MM.1S (cell line): ENCODE measurements at regions not wholly inside any gene's neighbourhood (a gene's known extent, or its start where the extent isn't known, plus 50 kb on each side); places are given as distances from the start of the nearest gene placed in this dataset.

Experiments
- DNase-seq: peaks from one replicate; pipeline ENCODE4 v3.0.0-alpha.2; 2015
- H2AFZ ChIP-seq: fragments of 300-600 bp; sonication (generic); 2 replicates; pipeline ENCODE4 v1.6.0; 2016; ENCODE audit warnings: antibody characterized with exemption, low read length
- H3F3A ChIP-seq: fragments of 300-600 bp; sonication (generic); 2 replicates; pipeline ENCODE4 v1.6.1; 2016; ENCODE audit warnings: mild to moderate bottlenecking, antibody characterized with exemption, low read length, moderate library complexity, mixed read lengths; ENCODE audit not compliant: insufficient read depth
- H3K27ac ChIP-seq: fragments of 300-600 bp; sonication (generic); 2 replicates; pipeline ENCODE4 v1.5.1; 2016; ENCODE audit warnings: mild to moderate bottlenecking, low read length
- H3K27me3 ChIP-seq: fragments of 300-600 bp; sonication (generic); replicated peaks from 2 replicates; pipeline ENCODE4 v1.6.0; 2016; ENCODE audit warnings: low read length; ENCODE audit not compliant: insufficient read depth
- H3K36me3 ChIP-seq: fragments of 300-600 bp; sonication (generic); replicated peaks from 2 replicates; pipeline ENCODE4 v1.6.1; 2016; ENCODE audit warnings: mild to moderate bottlenecking, low read length, mixed read lengths; ENCODE audit not compliant: insufficient read depth
- H3K4me1 ChIP-seq: fragments of 300-600 bp; sonication (generic); 2 replicates; pipeline ENCODE4 v1.6.1; 2016; ENCODE audit warnings: low read length, mixed read lengths
- H3K4me2 ChIP-seq: fragments of 300-600 bp; sonication (generic); 2 replicates; pipeline ENCODE4 v1.6.0; 2016; ENCODE audit warnings: low read depth, low read length
- H3K4me3 ChIP-seq: fragments of 300-600 bp; sonication (generic); 2 replicates; pipeline ENCODE4 v1.5.1; 2016; ENCODE audit warnings: low read length, mixed read lengths
- H3K79me2 ChIP-seq: fragments of 300-600 bp; sonication (generic); 2 replicates; pipeline ENCODE4 v1.6.1; 2016; ENCODE audit warnings: mixed run types, low read length, mixed read lengths
- H3K9ac ChIP-seq: fragments of 300-600 bp; sonication (generic); 2 replicates; pipeline ENCODE4 v1.6.1; 2016; ENCODE audit warnings: low read length, mixed read lengths
- H3K9me2 ChIP-seq: fragments of 300-600 bp; sonication (generic); replicated peaks from 2 replicates; pipeline ENCODE4 v1.6.1; 2016; ENCODE audit warnings: mild to moderate bottlenecking, low read length, mixed read lengths; ENCODE audit not compliant: insufficient read depth
- H3K9me3 ChIP-seq: fragments of 300-600 bp; sonication (generic); replicated peaks from 2 replicates; pipeline ENCODE4 v1.6.1; 2016; ENCODE audit warnings: mild to moderate bottlenecking, low read length, mixed read lengths; ENCODE audit not compliant: insufficient read depth
- H4K20me1 ChIP-seq: fragments of 300-600 bp; sonication (generic); 2 replicates; pipeline ENCODE4 v1.6.1; 2016; ENCODE audit warnings: mild to moderate bottlenecking, low read length, moderate library complexity, mixed read lengths; ENCODE audit not compliant: insufficient read depth
- EZH2 ChIP-seq: fragments of 300-600 bp; sonication (generic); optimal IDR thresholded peaks from 2 replicates; pipeline ENCODE3; 2017; ENCODE audit warnings: low read depth, mild to moderate bottlenecking, antibody characterized with exemption, low read length, mixed read lengths
- EZH2phosphoT487 ChIP-seq: fragments of 300-600 bp; sonication (generic); IDR thresholded peaks from 2 replicates; pipeline ENCODE4 v1.6.1; 2018; ENCODE audit warnings: antibody characterized with exemption, low read length
- TF ChIP-seq, protein P1 (sequence below): fragments of 300-600 bp; sonication (generic); IDR thresholded peaks from 2 replicates; pipeline ENCODE4 v1.5.1; 2016; ENCODE audit warnings: antibody characterized with exemption, low read length, mixed read lengths

DNA sequence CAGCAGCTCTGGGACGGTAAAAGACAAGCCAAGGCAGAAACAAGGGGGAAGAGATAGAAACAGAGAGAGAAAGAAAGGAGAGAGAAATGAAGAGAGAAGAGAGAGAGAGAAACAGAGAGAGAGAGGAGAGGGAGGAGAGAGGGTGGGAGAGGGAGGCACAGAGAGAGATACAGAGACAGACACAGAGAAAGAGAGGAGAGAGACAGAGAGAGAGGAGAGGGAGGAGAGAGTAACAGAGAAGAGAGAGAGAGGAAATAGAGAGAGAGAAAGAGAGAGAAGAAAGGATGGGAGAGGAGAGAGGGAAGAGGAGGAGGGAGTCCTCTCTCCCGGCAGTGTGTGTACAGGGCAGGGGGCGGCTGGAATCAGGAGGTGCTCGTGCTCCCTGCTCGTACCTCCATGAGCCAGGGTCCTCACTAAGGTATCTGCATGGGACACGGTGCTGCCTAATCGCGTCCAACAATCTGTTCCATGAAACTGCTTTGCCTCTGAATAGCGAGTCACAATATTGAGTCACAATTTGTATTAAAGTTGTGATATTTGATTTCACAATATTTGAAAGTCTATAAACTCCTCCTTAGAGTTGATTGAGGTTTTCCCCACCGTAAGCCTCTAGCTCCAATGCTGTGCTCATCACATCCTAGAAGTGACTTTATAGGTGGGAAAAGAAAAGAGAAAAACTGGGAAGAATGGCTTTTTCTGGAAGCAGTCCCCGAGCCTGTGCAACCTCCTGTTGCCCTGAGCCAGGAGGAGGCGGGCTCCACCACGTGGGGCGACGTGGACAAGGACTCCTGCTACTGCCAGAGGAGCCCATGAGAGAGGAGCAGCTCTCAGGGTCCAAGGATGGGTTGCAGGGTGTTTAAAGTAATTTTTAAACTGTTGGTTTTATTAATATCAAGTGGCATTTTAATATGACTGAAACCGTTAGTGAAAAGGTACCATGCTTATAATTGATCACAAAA lies 81.7 kb upstream of the ARHGEF7 start:
- Histone ChIP-seq H3K4me2 (no peak overlapping the region), H3K79me2 (no peaks in the 10 kb centered on the region), H3K27ac (no peak overlapping the region), H3K36me3 (no peaks in the 10 kb centered on the region), H3F3A (no peaks in the 10 kb centered on the region), H3K9ac (no peak overlapping the region), H3K4me1 (no peaks in the 10 kb centered on the region), H2AFZ (no peak overlapping the region), H3K27me3 (no peaks in the 10 kb centered on the region), H3K9me2 (no peaks in the 10 kb centered on the region), H4K20me1 (no peaks in the 10 kb centered on the region), H3K4me3 (no peak overlapping the region), H3K9me3 (no peaks in the 10 kb centered on the region)
- TF ChIP-seq EZH2 (no peak), EZH2phosphoT487 (no peak)
- TF ChIP-seq, protein P1, sequence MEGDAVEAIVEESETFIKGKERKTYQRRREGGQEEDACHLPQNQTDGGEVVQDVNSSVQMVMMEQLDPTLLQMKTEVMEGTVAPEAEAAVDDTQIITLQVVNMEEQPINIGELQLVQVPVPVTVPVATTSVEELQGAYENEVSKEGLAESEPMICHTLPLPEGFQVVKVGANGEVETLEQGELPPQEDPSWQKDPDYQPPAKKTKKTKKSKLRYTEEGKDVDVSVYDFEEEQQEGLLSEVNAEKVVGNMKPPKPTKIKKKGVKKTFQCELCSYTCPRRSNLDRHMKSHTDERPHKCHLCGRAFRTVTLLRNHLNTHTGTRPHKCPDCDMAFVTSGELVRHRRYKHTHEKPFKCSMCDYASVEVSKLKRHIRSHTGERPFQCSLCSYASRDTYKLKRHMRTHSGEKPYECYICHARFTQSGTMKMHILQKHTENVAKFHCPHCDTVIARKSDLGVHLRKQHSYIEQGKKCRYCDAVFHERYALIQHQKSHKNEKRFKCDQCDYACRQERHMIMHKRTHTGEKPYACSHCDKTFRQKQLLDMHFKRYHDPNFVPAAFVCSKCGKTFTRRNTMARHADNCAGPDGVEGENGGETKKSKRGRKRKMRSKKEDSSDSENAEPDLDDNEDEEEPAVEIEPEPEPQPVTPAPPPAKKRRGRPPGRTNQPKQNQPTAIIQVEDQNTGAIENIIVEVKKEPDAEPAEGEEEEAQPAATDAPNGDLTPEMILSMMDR: no peak
- DNase-seq: no peak

DNA sequence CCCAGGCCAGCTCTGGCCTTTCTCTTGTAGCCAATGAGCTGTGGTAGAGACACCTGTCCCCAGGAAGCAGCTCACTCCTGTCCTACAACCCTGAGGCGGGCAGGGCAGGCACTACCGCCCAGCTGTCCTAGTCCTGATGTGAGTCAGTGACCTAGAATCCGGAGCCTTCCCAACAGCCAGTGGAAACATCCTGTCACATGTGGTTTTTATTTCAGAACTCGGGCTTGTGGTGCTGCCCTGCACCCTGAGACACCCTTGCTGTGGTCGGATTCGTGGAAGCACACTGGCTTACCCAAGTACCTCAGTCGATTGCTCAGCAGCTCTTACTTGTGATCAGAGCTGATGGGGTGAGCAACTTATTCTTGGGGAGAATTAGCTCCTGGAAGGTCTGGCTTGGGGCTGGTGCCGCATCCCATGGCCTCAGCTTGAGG lies 83.6 kb upstream of the ARHGEF7 start:
- DNase-seq: no peak
- H3K4me2 ChIP-seq: no peak overlapping the region

DNA sequence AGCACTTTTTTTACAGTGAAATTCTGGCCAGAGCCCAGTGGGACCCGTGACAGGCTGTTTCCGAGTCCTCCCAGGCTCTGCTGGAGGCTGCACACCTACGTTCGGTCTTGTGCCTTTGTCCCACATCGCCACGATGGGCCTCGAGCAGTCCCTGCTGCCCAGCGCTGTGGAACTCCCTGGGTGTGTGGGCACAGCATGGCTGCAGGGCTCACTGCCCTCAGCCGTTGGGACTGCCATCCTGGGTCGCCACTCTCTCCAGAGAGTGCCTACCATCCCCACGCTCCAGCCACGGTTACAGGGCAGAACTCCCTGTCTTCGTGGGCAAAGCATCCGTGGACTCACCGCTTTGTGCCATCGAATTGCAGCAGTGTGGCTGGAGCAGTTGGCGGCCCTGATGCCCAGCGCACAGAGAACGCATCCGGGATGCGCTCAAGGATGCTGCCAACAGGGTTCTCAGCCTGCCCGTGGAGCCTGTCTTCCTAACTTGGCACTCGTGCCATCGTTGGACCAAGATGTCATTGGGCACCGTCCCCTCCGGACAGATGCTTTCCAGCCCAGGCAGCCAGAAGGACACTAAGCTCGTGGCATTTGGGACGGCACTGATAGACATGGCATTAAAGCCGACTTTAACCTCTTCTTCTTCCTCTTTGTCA lies 85.0 kb upstream of the ARHGEF7 start:
- Histone ChIP-seq H3K4me2 (no peak overlapping the region), H3K9ac (no peak overlapping the region), H3K36me3 (no peaks in the 10 kb centered on the region), H3K27ac (no peak overlapping the region), H3K4me1 (no peaks in the 10 kb centered on the region), H4K20me1 (no peaks in the 10 kb centered on the region), H3K27me3 (no peaks in the 10 kb centered on the region), H3F3A (no peaks in the 10 kb centered on the region), H2AFZ (no peak overlapping the region), H3K9me2 (no peaks in the 10 kb centered on the region), H3K79me2 (no peaks in the 10 kb centered on the region), H3K4me3 (no peak overlapping the region), H3K9me3 (no peaks in the 10 kb centered on the region)
- no peak for DNase-seq
- TF ChIP-seq EZH2: no peak
- TF ChIP-seq, protein P1: no peak
- TF ChIP-seq EZH2phosphoT487: no peak

More for the DNA sequence above, 83.6 kb upstream of the ARHGEF7 start:
- Histone ChIP-seq H4K20me1 (no peaks in the 10 kb centered on the region), H3K9me3 (no peaks in the 10 kb centered on the region), H3K4me1 (no peaks in the 10 kb centered on the region), H3K27me3 (no peaks in the 10 kb centered on the region), H3K27ac (no peak overlapping the region), H3K9me2 (no peaks in the 10 kb centered on the region), H3K9ac (no peak overlapping the region), H3K4me3 (no peak overlapping the region), H2AFZ (no peak overlapping the region), H3K36me3 (no peaks in the 10 kb centered on the region), H3F3A (no peaks in the 10 kb centered on the region), H3K79me2 (no peaks in the 10 kb centered on the region)
- TF ChIP-seq, protein P1: no peak
- TF ChIP-seq EZH2 (no peak), EZH2phosphoT487 (no peak)
